Glutamatergic neuron (in vitro differentiated cells): ENCODE measurements at regions not wholly inside any gene's neighbourhood (a gene's known extent, or its start where the extent isn't known, plus 50 kb on each side); places are given as distances from the start of the nearest gene placed in this dataset.

Experiments used
- DNase-seq: peaks from one replicate; pipeline ENCODE4 v3.0.0; 2022
- H3K27ac Mint-ChIP-seq: one replicate; pipeline ENCODE4 v1.8.0; 2020; ENCODE audit warnings: mild to moderate bottlenecking, mixed read lengths, inconsistent platforms; ENCODE audit not compliant: unreplicated experiment
- H3K27me3 Mint-ChIP-seq: one replicate; pipeline ENCODE4 v1.8.0; 2020; ENCODE audit warnings: mild to moderate bottlenecking, moderate library complexity, mixed read lengths, inconsistent platforms; ENCODE audit not compliant: unreplicated experiment
- H3K36me3 Mint-ChIP-seq: one replicate; pipeline ENCODE4 v1.8.0; 2020; ENCODE audit warnings: mild to moderate bottlenecking, mixed read lengths, inconsistent platforms; ENCODE audit not compliant: unreplicated experiment
- H3K4me1 Mint-ChIP-seq: one replicate; pipeline ENCODE4 v1.8.0; 2020; ENCODE audit warnings: mild to moderate bottlenecking, low read depth, mixed read lengths, inconsistent platforms; ENCODE audit not compliant: unreplicated experiment
- H3K4me3 Mint-ChIP-seq: one replicate; pipeline ENCODE4 v1.8.0; 2020; ENCODE audit warnings: mild to moderate bottlenecking, mixed read lengths, inconsistent platforms; ENCODE audit not compliant: unreplicated experiment
- H3K9me3 Mint-ChIP-seq: one replicate; pipeline ENCODE4 v1.8.0; 2020; ENCODE audit warnings: mild to moderate bottlenecking, moderate library complexity, mixed read lengths, inconsistent platforms; ENCODE audit not compliant: unreplicated experiment
- CTCF ChIP-seq: fragments of 200-600 bp; sonication (generic); IDR thresholded peaks from one replicate; pipeline ENCODE4 v1.5.0; 2021; ENCODE audit not compliant: partially characterized antibody, unreplicated experiment

GRCh38 chr16:65185241-65185778 is 63.4 kb upstream of the CDH11 start:
- no peaks in the 10 kb centered on the region for H3K27me3 Mint-ChIP-seq
- no peaks in the 10 kb centered on the region for H3K36me3 Mint-ChIP-seq
- TF ChIP-seq CTCF: no peak
- H3K4me3 Mint-ChIP-seq: no peak overlapping the region
- H3K9me3 Mint-ChIP-seq: no peaks in the 10 kb centered on the region
- no peak for DNase-seq
- no peak overlapping the region for H3K27ac Mint-ChIP-seq
- no peaks in the 10 kb centered on the region for H3K4me1 Mint-ChIP-seq

GRCh38 chr16:65181071-65181561 is 59.3 kb upstream of the CDH11 start:
- no peak for DNase-seq
- Mint-ChIP-seq H3K4me3 (no peak overlapping the region), H3K36me3 (no peaks in the 10 kb centered on the region), H3K27ac (no peak overlapping the region), H3K27me3 (no peaks in the 10 kb centered on the region), H3K9me3 (no peaks in the 10 kb centered on the region), H3K4me1 (no peaks in the 10 kb centered on the region)
- no peak for TF ChIP-seq CTCF

DNA sequence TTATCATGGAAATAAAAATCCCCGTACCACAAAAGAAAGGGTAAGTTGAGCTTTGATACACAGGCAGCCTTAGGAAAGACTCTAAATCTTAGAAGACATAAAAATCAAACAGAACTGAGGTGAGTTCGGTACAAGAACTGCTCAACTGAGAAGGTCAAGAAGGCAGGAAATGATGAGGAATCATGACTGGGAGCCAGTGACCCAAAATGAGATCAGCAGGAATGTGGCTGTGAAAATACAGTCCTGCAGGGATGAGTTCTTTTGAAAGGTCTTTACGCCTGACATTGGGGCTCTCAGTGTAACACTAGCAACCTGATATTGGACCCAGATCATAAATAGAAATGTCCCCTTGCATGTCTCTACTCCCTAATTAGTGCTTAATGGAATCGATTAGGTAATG is 56.3 kb upstream of the CDH11 start:
- Mint-ChIP-seq H3K27me3 (no peaks in the 10 kb centered on the region), H3K36me3 (no peaks in the 10 kb centered on the region), H3K4me3 (no peak overlapping the region), H3K27ac (no peak overlapping the region), H3K9me3 (no peaks in the 10 kb centered on the region), H3K4me1 (no peaks in the 10 kb centered on the region)
- DNase-seq: no peak
- TF ChIP-seq CTCF: no peak

GRCh38 chr16:65176603-65177002 is 54.7 kb upstream of the CDH11 start:
- no peaks in the 10 kb centered on the region for H3K9me3 Mint-ChIP-seq
- no peaks in the 10 kb centered on the region for H3K36me3 Mint-ChIP-seq
- H3K27ac Mint-ChIP-seq: no peak overlapping the region
- TF ChIP-seq CTCF: no peak
- no peak overlapping the region for H3K4me3 Mint-ChIP-seq
- H3K27me3 Mint-ChIP-seq: no peaks in the 10 kb centered on the region
- no peaks in the 10 kb centered on the region for H3K4me1 Mint-ChIP-seq
- DNase-seq: no peak

GRCh38 chr16:65172356-65172755 is 50.5 kb upstream of the CDH11 start:
- H3K27ac Mint-ChIP-seq: no peak overlapping the region
- no peaks in the 10 kb centered on the region for H3K4me1 Mint-ChIP-seq
- H3K36me3 Mint-ChIP-seq: no peaks in the 10 kb centered on the region
- H3K4me3 Mint-ChIP-seq: no peak overlapping the region
- no peak for TF ChIP-seq CTCF
- no peak for DNase-seq
- no peaks in the 10 kb centered on the region for H3K9me3 Mint-ChIP-seq
- H3K27me3 Mint-ChIP-seq: no peaks in the 10 kb centered on the region
